Epidermal melanocyte (primary cell): ENCODE measurements at regions not wholly inside any gene's neighbourhood (a gene's known extent, or its start where the extent isn't known, plus 50 kb on each side); places are given as distances from the start of the nearest gene placed in this dataset.

ENCODE experiments used
- DNase-seq: peaks from one replicate; pipeline ENCODE4 v3.0.0; 2011; ENCODE audit warnings: low spot score; ENCODE audit not compliant: insufficient read length

GRCh38 chr1:228969953-228970800 lies 234.9 kb downstream of the RHOU start:
- no peak for DNase-seq

GRCh38 chr1:228972576-228972975 lies 237.3 kb downstream of the RHOU start:
- DNase-seq = no peak

- no peak for DNase-seq
Observed at GRCh38 chr1:228974273-228974672, 239.0 kb downstream of the RHOU start.

GRCh38 chr1:228975238-228975907 lies 240.1 kb downstream of the RHOU start:
- no peak for DNase-seq

GRCh38 chr1:228976316-228976715 lies 241.0 kb downstream of the RHOU start:
- DNase-seq = no peak

- no peak for DNase-seq
Observed at GRCh38 chr1:228977307-228977706, 242.0 kb downstream of the RHOU start.

GRCh38 chr1:228977741-228978140 lies 242.5 kb downstream of the RHOU start:
- no peak for DNase-seq

- no peak for DNase-seq
Observed at GRCh38 chr1:228978484-228979324, 243.4 kb downstream of the RHOU start.

GRCh38 chr1:228979325-228979699 lies 244.0 kb downstream of the RHOU start:
- no peak for DNase-seq

- DNase-seq = no peak
Observed at GRCh38 chr1:228979774-228980173, 244.5 kb downstream of the RHOU start.

GRCh38 chr1:228980232-228980937 lies 245.1 kb downstream of the RHOU start:
- no peak for DNase-seq

GRCh38 chr1:228982637-228983036 lies 247.4 kb downstream of the RHOU start:
- DNase-seq = no peak

- DNase-seq = no peak
Observed at GRCh38 chr1:228983231-228983660, 248.0 kb downstream of the RHOU start.

- DNase-seq = no peak
Observed at GRCh38 chr1:228983661-228984060, 248.4 kb downstream of the RHOU start.

- no peak for DNase-seq
Observed at GRCh38 chr1:228984107-228984506, 248.8 kb downstream of the RHOU start.

GRCh38 chr1:228984646-228985631 lies 249.7 kb downstream of the RHOU start:
- no peak for DNase-seq

GRCh38 chr1:228985661-228986060 lies 250.4 kb downstream of the RHOU start:
- DNase-seq = no peak

- DNase-seq = no peak
Observed at GRCh38 chr1:228986093-228986904, 251.0 kb downstream of the RHOU start.

- DNase-seq = no peak
Observed at GRCh38 chr1:228987286-228987685, 252.0 kb downstream of the RHOU start.
